Activated CD4-positive, alpha-beta memory T cell treated with anti-CD3 and anti-CD28 coated beads, Interleukin-2, amount 10 ng/mL, durations not matched to agents 7 days and 5 days (primary cell): ENCODE measurements at regions not wholly inside any gene's neighbourhood (a gene's known extent, or its start where the extent isn't known, plus 50 kb on each side); places are given as distances from the start of the nearest gene placed in this dataset.

ENCODE experiments used
- CTCF ChIA-PET: fragments of 350-600 bp; sonication (Branson Sonifier 250); formaldehyde crosslinking; loops from one replicate; lab custom pipeline; 2021; ENCODE audit warnings: antibody characterized with exemption, inconsistent platforms; lab: Charles Lee
- POLR2A ChIA-PET: fragments of 350-600 bp; sonication (Branson Sonifier 250); formaldehyde crosslinking; loops from one replicate; lab custom pipeline; 2021; ENCODE audit warnings: antibody characterized with exemption; lab: Charles Lee
- DNase-seq: peaks from one replicate; pipeline ENCODE4 v3.0.0-alpha.2; 2020
- H3K27ac Mint-ChIP-seq: one replicate; pipeline ENCODE4 v1.8.0; 2021; ENCODE audit warnings: mild to moderate bottlenecking, mixed read lengths
- H3K27me3 Mint-ChIP-seq: one replicate; pipeline ENCODE4 v1.8.0; 2021; ENCODE audit warnings: mixed read lengths
- H3K36me3 Mint-ChIP-seq: one replicate; pipeline ENCODE4 v1.8.0; 2021; ENCODE audit warnings: low read depth, mixed read lengths
- H3K4me1 Mint-ChIP-seq: one replicate; pipeline ENCODE4 v1.8.0; 2021; ENCODE audit warnings: mixed read lengths
- H3K4me3 Mint-ChIP-seq: one replicate; pipeline ENCODE4 v1.8.0; 2021; ENCODE audit warnings: mild to moderate bottlenecking, mixed read lengths
- H3K9me3 Mint-ChIP-seq: one replicate; pipeline ENCODE4 v1.8.0; 2021; ENCODE audit warnings: mixed read lengths

- peaks cover 4% of the 10 kb centered on the region for H3K27me3 Mint-ChIP-seq
These were observed 249.5 kb upstream of the TANK start for GRCh38 chr2:160910681-160911080.

DNA sequence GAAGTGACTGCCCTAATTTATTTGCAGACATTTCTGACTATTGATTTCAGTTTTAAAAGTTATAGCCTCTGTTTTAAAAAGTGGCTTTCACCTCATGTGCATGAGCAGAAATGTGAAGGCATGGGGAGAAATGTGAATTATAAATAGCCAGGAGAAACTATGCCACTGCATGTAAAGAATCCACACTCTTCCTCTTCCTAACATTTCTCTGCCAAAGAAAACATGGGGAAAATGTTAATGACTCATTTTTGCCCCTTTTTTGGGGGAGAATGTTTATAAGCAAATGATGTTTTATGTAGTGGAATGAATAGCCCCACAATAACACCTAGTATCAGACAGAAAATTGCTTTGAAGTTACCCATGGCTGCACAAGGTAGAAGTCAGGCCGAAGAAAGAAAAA lies 249.0 kb upstream of the TANK start:
- no peak for DNase-seq
- no peak overlapping the region for H3K4me3 Mint-ChIP-seq
- POLR2A ChIA-PET = no interaction called here
- H3K27ac Mint-ChIP-seq = no peak overlapping the region
- no peaks in the 10 kb centered on the region for H3K36me3 Mint-ChIP-seq
- H3K4me1 Mint-ChIP-seq = no peaks in the 10 kb centered on the region
- H3K9me3 Mint-ChIP-seq = no peaks in the 10 kb centered on the region
- CTCF ChIA-PET = no interaction called here
- peaks cover 4% of the 10 kb centered on the region for H3K27me3 Mint-ChIP-seq

More at GRCh38 chr2:160910681-160911080, 249.5 kb upstream of the TANK start:
- Mint-ChIP-seq H3K27ac (no peak overlapping the region), H3K4me3 (no peak overlapping the region), H3K4me1 (no peaks in the 10 kb centered on the region), H3K36me3 (no peaks in the 10 kb centered on the region), H3K9me3 (no peaks in the 10 kb centered on the region)
- no peak for DNase-seq
- CTCF ChIA-PET = no interaction called here
- POLR2A ChIA-PET = no interaction called here

- no peak overlapping the region for H3K27ac Mint-ChIP-seq
- ChIA-PET POLR2A (no interaction called here), CTCF (no interaction called here)
- H3K27me3 Mint-ChIP-seq = peaks cover 4% of the 10 kb centered on the region
- H3K9me3 Mint-ChIP-seq = no peaks in the 10 kb centered on the region
- H3K4me3 Mint-ChIP-seq = no peak overlapping the region
- no peaks in the 10 kb centered on the region for H3K36me3 Mint-ChIP-seq
- no peaks in the 10 kb centered on the region for H3K4me1 Mint-ChIP-seq
- DNase-seq = no peak
These were observed 248.0 kb upstream of the TANK start for GRCh38 chr2:160912276-160912675.

DNA sequence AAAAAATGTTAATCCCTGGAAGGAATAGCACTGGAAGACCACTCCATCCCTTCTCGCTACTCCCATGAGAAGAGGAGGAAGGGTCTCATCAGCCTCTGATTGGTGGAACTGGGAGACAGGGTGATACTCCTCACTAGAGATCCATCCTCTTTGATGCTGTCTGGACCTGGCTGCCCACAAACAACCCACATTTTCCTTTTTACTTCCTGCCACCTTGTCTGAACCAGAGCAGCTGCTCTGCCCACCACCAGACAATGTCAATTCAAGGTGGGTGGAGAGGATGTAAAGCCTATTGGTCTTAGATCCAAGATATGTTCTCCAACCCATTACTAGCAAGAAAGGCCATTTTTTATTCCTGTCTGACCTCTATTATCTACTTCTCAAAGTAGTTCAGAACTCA lies 246.9 kb upstream of the TANK start:
- no peak overlapping the region for H3K4me3 Mint-ChIP-seq

DNA sequence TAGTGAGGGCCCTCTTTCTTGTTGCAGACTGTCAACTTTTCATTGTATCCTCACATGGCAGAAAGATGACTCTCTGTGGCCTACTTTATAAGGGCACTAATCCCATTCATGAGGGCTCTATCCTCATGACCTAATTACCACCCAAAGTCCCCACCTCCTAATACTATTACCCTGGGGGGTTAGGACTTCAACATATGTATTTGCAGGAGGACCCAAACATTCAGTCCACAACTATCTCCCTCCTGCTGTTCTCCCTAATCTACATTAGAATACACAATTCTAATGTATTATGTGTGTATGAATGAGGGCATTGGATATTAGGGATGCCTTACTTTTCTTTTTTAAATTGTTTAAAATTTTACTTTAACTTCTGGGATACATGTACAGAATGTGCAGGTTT lies 246.0 kb upstream of the TANK start:
- Mint-ChIP-seq H3K27ac (no peak overlapping the region), H3K36me3 (no peaks in the 10 kb centered on the region), H3K9me3 (no peaks in the 10 kb centered on the region), H3K27me3 (no peaks in the 10 kb centered on the region), H3K4me3 (no peak overlapping the region), H3K4me1 (no peaks in the 10 kb centered on the region)
- CTCF ChIA-PET = no interaction called here
- POLR2A ChIA-PET = no interaction called here
- no peak for DNase-seq

More for the DNA sequence above, 246.9 kb upstream of the TANK start:
- CTCF ChIA-PET = no interaction called here
- H3K36me3 Mint-ChIP-seq = no peaks in the 10 kb centered on the region
- no peak for DNase-seq
- no peak overlapping the region for H3K27ac Mint-ChIP-seq
- H3K27me3 Mint-ChIP-seq = peaks cover 4% of the 10 kb centered on the region
- POLR2A ChIA-PET = no interaction called here
- H3K9me3 Mint-ChIP-seq = no peaks in the 10 kb centered on the region
- no peaks in the 10 kb centered on the region for H3K4me1 Mint-ChIP-seq

DNA sequence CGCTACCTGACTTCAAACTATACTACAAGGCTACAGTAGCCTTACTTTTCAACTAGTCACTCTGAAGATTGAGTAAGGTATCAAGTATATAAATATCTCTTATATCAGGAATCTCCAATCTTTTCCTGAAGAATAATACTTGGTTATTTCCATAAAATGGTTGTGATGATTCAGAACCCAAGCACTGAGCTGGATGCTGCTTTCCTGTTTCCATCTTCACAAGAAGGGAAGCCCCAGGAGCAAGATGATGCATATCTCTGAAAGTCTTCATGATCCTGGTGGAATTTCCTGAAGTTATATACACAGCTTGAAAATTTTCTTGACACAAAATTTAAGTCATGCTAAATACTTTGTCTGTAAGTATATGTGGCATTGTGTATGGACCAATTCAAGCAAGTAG lies 243.9 kb upstream of the TANK start:
- H3K4me1 Mint-ChIP-seq = peaks cover 2% of the 10 kb centered on the region
- POLR2A ChIA-PET = no interaction called here
- H3K36me3 Mint-ChIP-seq = no peaks in the 10 kb centered on the region
- DNase-seq = no peak
- H3K9me3 Mint-ChIP-seq = no peaks in the 10 kb centered on the region
- no peak overlapping the region for H3K27ac Mint-ChIP-seq
- CTCF ChIA-PET = no interaction called here
- H3K4me3 Mint-ChIP-seq = no peak overlapping the region
- H3K27me3 Mint-ChIP-seq = no peaks in the 10 kb centered on the region

GRCh38 chr2:160917850-160918249 lies 242.4 kb upstream of the TANK start:
- Mint-ChIP-seq H3K36me3 (no peaks in the 10 kb centered on the region), H3K9me3 (no peaks in the 10 kb centered on the region), H3K4me3 (no peak overlapping the region), H3K27me3 (no peaks in the 10 kb centered on the region), H3K27ac (no peak overlapping the region), H3K4me1 (peaks cover 2% of the 10 kb centered on the region)
- ChIA-PET POLR2A (no interaction called here), CTCF (interaction anchor here (0.9 to 1.9 kb wide), 5 partner anchors 9 to 808 kb away, joined by 3 to 7 read pairs (median 5); no protein-coding TSS in a partner anchor)
- no peak for DNase-seq

GRCh38 chr2:160918258-160918657 lies 242.0 kb upstream of the TANK start:
- Mint-ChIP-seq H3K4me3 (no peak overlapping the region), H3K27ac (no peak overlapping the region), H3K4me1 (peaks cover 2% of the 10 kb centered on the region), H3K27me3 (no peaks in the 10 kb centered on the region), H3K9me3 (no peaks in the 10 kb centered on the region), H3K36me3 (no peaks in the 10 kb centered on the region)
- POLR2A ChIA-PET = no interaction called here
- no peak for DNase-seq
- CTCF ChIA-PET = interaction anchor here (0.6 to 1.9 kb wide), 6 partner anchors 8 to 808 kb away, joined by 3 to 7 read pairs (median 4); no protein-coding TSS in a partner anchor

GRCh38 chr2:160918906-160919503 lies 241.2 kb upstream of the TANK start:
- ChIA-PET POLR2A (no interaction called here), CTCF (interaction anchor here (0.6 to 1.9 kb wide), 6 partner anchors 17 to 809 kb away, joined by 3 to 7 read pairs (median 3); no protein-coding TSS in a partner anchor)
- DNase-seq = peak; percentile 29
- Mint-ChIP-seq H3K27ac (no peak overlapping the region), H3K9me3 (no peaks in the 10 kb centered on the region), H3K4me3 (no peak overlapping the region), H3K36me3 (no peaks in the 10 kb centered on the region), H3K27me3 (no peaks in the 10 kb centered on the region), H3K4me1 (peaks cover 2% of the 10 kb centered on the region)

DNA sequence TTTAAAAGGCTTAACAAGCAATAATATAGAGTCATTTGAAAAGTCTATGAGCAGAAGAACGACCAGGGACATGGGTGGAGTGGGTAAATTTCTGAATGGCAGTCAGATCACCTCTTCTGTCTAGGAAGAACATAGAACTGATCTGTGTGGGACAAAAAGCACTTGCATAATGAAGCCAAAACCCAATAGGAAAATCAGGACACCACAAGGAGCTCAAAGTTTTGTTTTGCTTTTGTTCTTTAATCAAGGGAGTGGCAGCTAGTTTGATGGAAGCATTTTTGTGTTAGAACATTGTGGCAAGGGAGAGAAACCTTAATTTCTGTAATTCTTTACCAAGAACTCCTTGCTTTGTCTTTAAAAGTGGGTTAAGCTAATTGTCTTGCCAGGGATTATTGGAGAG lies 240.2 kb upstream of the TANK start:
- Mint-ChIP-seq H3K4me1 (peaks cover 2% of the 10 kb centered on the region), H3K27ac (no peak overlapping the region), H3K27me3 (no peaks in the 10 kb centered on the region), H3K36me3 (no peaks in the 10 kb centered on the region), H3K4me3 (no peak overlapping the region), H3K9me3 (no peaks in the 10 kb centered on the region)
- POLR2A ChIA-PET = no interaction called here
- CTCF ChIA-PET = interaction anchor here (1.0 kb wide), 1 partner anchor 595 kb away, joined by 3 read pairs; no protein-coding TSS in a partner anchor
- DNase-seq = no peak

DNA sequence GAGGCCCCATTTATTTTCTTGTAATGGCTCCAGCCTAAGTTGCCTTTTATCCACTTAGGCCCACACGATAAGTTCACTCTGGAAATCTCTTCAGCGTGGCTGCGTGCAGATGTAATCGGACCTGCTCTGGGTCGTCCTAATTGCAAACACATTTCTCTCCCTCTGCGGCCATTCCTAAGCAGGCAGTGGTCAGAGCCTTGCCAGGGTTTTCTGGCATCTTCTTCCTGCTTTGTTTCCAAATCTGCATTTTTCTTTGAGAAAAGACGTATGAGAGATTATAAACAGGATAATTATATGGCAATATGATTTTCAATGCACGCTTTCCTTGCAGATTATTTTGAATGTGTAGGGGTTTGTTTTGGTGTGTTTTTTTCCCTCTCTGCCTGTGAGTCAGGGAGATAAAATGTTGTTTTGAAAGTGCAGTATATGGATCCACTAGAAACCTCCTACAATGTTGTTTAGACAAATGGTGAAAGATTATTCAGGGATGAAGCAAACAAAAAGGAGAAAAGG lies 239.4 kb upstream of the TANK start:
- Mint-ChIP-seq H3K9me3 (no peaks in the 10 kb centered on the region), H3K27ac (no peak overlapping the region), H3K27me3 (no peaks in the 10 kb centered on the region), H3K4me3 (no peak overlapping the region), H3K4me1 (peaks cover 2% of the 10 kb centered on the region), H3K36me3 (no peaks in the 10 kb centered on the region)
- no peak for DNase-seq
- CTCF ChIA-PET = no interaction called here
- POLR2A ChIA-PET = no interaction called here

DNA sequence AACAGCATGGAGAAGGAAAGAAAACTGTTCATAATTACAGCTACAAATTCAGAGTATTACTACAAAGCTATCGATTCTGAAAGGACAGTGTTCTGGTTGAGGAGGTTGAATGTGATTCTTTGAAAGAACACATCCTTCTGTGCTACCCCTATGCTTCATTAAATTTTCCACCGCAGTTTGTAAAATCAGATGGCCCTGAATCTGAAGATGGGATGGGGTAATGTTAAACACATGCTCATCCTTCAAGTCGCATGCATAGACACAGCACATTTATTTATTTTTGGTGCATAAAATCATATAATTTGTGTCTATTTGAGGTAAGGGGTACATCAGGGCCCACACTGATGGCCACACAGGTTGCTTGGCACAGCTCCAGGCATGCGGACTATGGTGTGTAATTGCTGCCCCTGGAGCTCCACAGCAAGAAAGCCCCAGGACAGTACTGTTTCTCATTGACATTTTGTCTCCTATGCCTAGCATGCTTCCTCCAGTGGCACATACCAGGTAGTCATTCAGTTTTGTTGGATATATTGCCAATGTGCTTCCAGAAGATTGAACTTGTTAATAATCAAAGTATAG lies 238.8 kb upstream of the TANK start:
- CTCF ChIA-PET = no interaction called here
- POLR2A ChIA-PET = no interaction called here
- no peak for DNase-seq
- Mint-ChIP-seq H3K27ac (no peak overlapping the region), H3K9me3 (no peaks in the 10 kb centered on the region), H3K27me3 (peaks cover 2% of the 10 kb centered on the region), H3K36me3 (no peaks in the 10 kb centered on the region), H3K4me3 (no peak overlapping the region), H3K4me1 (peaks cover 2% of the 10 kb centered on the region)

GRCh38 chr2:160924936-160925353 lies 235.3 kb upstream of the TANK start:
- Mint-ChIP-seq H3K4me1 (peaks cover 2% of the 10 kb centered on the region), H3K36me3 (no peaks in the 10 kb centered on the region), H3K27me3 (peaks cover 2% of the 10 kb centered on the region), H3K27ac (no peak overlapping the region), H3K9me3 (no peaks in the 10 kb centered on the region), H3K4me3 (no peak overlapping the region)
- CTCF ChIA-PET = no interaction called here
- POLR2A ChIA-PET = no interaction called here
- no peak for DNase-seq
